Spleen (tissue), 11 donors: ENCODE measurements at regions not wholly inside any gene's neighbourhood (a gene's known extent, or its start where the extent isn't known, plus 50 kb on each side); places are given as distances from the start of the nearest gene placed in this dataset.

Experiments used
- DNase-seq: peaks from one replicate; pipeline ENCODE4 v3.0.0-alpha.2; 2020
- H3K27ac ChIP-seq, 8 donors: fragments of 200-600 bp; sonication (generic) in 7 of 8; 1 replicate in 4 of 8; 2 replicates in 4 of 8; pipeline versions ENCODE4 v1.5.0 to v1.8.0; 2016 to 2021; ENCODE audit warnings: inconsistent platforms in 4 of 8, mild to moderate bottlenecking in 4 of 8, moderate library complexity in 1 of 8
- H3K27me3 ChIP-seq, 7 donors: fragments of 200-600 bp; sonication (generic) in 6 of 7; replicated peaks in 1 of 7; 1 replicate in 4 of 7; 2 replicates in 3 of 7; pipeline versions ENCODE4 v1.5.0 to v1.8.0; 2016 to 2021; ENCODE audit warnings: inconsistent platforms in 3 of 7, mild to moderate bottlenecking in 1 of 7
- H3K36me3 ChIP-seq, 6 donors: fragments of 200-600 bp; sonication (generic) in 5 of 6; 1 replicate in 4 of 6; 2 replicates in 2 of 6; pipeline versions ENCODE4 v1.5.0 to v1.8.0; 2016 to 2021; ENCODE audit warnings: inconsistent platforms in 2 of 6
- H3K4me1 ChIP-seq, 6 donors: fragments of 200-600 bp; sonication (generic) in 5 of 6; 1 replicate in 3 of 6; 2 replicates in 3 of 6; pipeline versions ENCODE4 v1.5.0 to v1.8.0; 2016 to 2021; ENCODE audit warnings: inconsistent platforms in 3 of 6
- H3K4me3 ChIP-seq, 8 donors: fragments of 200-600 bp; sonication (generic) in 7 of 8; 1 replicate in 4 of 8; 2 replicates in 4 of 8; pipeline versions ENCODE4 v1.5.0 to v1.8.0; 2016 to 2021; ENCODE audit warnings: inconsistent platforms in 4 of 8, mild to moderate bottlenecking in 4 of 8, moderate library complexity in 2 of 8
- H3K9me3 ChIP-seq, 8 donors: fragments of 200-600 bp; sonication (generic) in 7 of 8; 1 replicate in 4 of 8; 2 replicates in 4 of 8; pipeline versions ENCODE4 v1.5.0 to v1.8.0; 2016 to 2021; ENCODE audit warnings: inconsistent platforms in 4 of 8
- POLR2A ChIP-seq, 3 donors: fragments of 450-650 bp; IDR thresholded peaks; one replicate each; pipeline ENCODE4 v1.5.1; 2017; ENCODE audit warnings: antibody characterized with exemption in 3 of 3, mild to moderate bottlenecking in 1 of 3
- POLR2AphosphoS5 ChIP-seq, 3 donors: sonication (generic); formaldehyde crosslinking; IDR thresholded peaks; one replicate each; pipeline ENCODE4 v1.5.1; 2017; ENCODE audit warnings: antibody characterized with exemption in 3 of 3
- WGBS, 5 donors: extraction: QIAGEN DNeasy Blood & Tissue Kit in 3 of 5; methylation state at CpG; one replicate each; pipeline versions ENCODE4 v1.1.5 to v1.1.7; 2013 to 2018; 5-methylcytosine and 5-hydroxymethylcytosine counted together
- intact Hi-C: fragments of 100-400 bp; cut with DNase I; formaldehyde crosslinking; loops from one replicate; pipeline ENCODE4 v1.15.0; 2023; ENCODE audit warnings: low total_unique reads
- TF ChIP-seq, protein P1 (sequence below), 11 experiments: fragments of 200-600 bp in 7 of 11; fragments of 450-650 bp in 4 of 11; sonication (generic) in 4 of 11; IDR thresholded peaks in 8 of 11; conservative IDR thresholded peaks in 3 of 11; 1 replicate in 7 of 11; 2 replicates in 4 of 11; pipeline versions ENCODE4 v1.4.0 to v1.8.0; 2016 to 2021; ENCODE audit warnings: antibody characterized with exemption in 11 of 11, inconsistent platforms in 4 of 11, mild to moderate bottlenecking in 1 of 11
- donor health status: healthy with polysubstance abuse.
- donor health status: DM: no; HTN: no; CAD: no; lungs with moderate emphysema.
- donor health status: DM: no; HTN: no; CAD: no.
- donor health status: Bipolar disorder and iron deficiency.
- donor health status: healthy.
- donor health status: DM: no; HTN: no; CAD: no.
- donor health status: DM: yes; HTN: yes; CAD: no.

DNA sequence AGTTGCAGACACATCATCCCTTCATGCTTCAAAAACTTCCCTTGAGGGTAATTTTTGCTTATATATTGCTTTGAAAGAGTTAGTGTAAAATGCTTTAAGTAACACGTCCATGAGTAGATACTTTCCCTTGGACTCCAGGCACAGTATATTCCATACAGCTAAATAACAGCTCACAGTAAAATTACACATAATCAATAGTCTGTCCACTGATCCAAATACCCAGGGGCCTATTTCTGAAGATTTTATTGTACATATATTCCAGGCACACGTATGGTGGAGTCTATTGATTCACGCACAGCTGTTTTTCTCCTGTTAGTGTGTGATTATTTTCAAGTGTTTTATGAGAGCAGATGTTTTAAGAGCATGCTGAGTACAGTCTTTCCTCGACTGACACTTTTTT lies 223.7 kb upstream of the GRAMD2B start:
- H3K27ac ChIP-seq = no peak overlapping the region
- intact Hi-C loops = no loop called here
- no peak for TF ChIP-seq POLR2AphosphoS5 (IDR thresholded peaks at IDR 0.05)
- no peak for TF ChIP-seq POLR2A (IDR thresholded peaks at IDR 0.05)
- TF ChIP-seq, protein P1, sequence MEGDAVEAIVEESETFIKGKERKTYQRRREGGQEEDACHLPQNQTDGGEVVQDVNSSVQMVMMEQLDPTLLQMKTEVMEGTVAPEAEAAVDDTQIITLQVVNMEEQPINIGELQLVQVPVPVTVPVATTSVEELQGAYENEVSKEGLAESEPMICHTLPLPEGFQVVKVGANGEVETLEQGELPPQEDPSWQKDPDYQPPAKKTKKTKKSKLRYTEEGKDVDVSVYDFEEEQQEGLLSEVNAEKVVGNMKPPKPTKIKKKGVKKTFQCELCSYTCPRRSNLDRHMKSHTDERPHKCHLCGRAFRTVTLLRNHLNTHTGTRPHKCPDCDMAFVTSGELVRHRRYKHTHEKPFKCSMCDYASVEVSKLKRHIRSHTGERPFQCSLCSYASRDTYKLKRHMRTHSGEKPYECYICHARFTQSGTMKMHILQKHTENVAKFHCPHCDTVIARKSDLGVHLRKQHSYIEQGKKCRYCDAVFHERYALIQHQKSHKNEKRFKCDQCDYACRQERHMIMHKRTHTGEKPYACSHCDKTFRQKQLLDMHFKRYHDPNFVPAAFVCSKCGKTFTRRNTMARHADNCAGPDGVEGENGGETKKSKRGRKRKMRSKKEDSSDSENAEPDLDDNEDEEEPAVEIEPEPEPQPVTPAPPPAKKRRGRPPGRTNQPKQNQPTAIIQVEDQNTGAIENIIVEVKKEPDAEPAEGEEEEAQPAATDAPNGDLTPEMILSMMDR (IDR thresholded peaks at IDR 0.05 in 8 of 11, conservative IDR thresholded peaks at IDR 0.05 in 3 of 11) = no peak
- 78 to 87% (median 83%) methylated on average over 4 of the region's 4 CpGs for WGBS, 5 donors
- no peaks in the 10 kb centered on the region for H3K4me1 ChIP-seq
- peaks cover 0 to 14% (median 0%) of the 10 kb centered on the region in 8 donors for H3K9me3 ChIP-seq
- H3K4me3 ChIP-seq = no peak overlapping the region
- no peaks in the 10 kb centered on the region for H3K36me3 ChIP-seq
- DNase-seq = no peak
- H3K27me3 ChIP-seq = no peaks in the 10 kb centered on the region

DNA sequence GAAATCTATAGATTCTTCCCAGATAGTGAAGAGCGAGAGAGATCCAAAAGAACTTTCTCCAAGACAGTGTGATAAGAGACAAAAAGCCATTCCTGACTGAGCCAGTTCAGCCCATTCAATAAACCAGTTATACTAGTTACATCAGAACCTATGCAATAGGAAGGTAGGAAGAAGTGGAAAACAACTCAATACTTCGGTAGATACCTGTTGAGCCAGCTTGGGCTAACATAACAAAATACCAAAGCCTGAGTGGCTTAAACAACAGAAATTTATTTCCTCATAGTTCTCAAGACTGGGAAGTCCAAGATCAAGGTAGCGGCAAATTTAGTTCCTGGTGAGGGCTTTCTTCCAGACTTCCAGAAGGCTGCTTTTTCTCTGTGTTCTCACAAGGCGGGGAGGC lies 214.5 kb upstream of the GRAMD2B start:
- WGBS, 5 donors = 55 to 80% (median 71%) methylated on average over 4 of the region's 4 CpGs
- Histone ChIP-seq H3K27ac (no peak overlapping the region), H3K36me3 (no peaks in the 10 kb centered on the region), H3K9me3 (peaks cover 0 to 19% (median 3%) of the 10 kb centered on the region in 8 donors), H3K4me1 (no peaks in the 10 kb centered on the region), H3K4me3 (no peak overlapping the region), H3K27me3 (no peaks in the 10 kb centered on the region)
- no peak for DNase-seq
- intact Hi-C loops = no loop called here
- TF ChIP-seq, protein P1 (IDR thresholded peaks at IDR 0.05 in 8 of 11, conservative IDR thresholded peaks at IDR 0.05 in 3 of 11) = no peak
- no peak for TF ChIP-seq POLR2AphosphoS5 (IDR thresholded peaks at IDR 0.05)
- no peak for TF ChIP-seq POLR2A (IDR thresholded peaks at IDR 0.05)

DNA sequence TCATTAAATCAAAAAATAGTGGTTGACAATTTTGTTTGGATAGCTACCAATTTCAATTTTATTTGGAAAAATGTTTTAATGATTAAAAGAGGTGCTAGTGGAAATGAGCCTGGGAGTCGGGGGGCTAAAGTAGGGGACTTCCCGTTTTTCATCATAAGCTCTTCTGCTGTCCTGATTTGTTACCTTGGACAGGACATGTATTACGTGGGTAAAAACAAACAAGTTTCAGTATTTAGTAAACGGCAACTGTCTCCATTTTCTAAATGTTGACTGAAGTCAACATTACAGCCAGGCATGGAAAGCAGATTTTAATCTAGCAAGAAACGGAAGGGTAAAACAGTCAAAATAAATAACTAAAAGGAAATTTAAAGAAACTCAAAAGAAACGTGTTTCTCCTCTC lies 212.3 kb upstream of the GRAMD2B start:
- TF ChIP-seq POLR2AphosphoS5 (IDR thresholded peaks at IDR 0.05) (no peak), POLR2A (IDR thresholded peaks at IDR 0.05) (no peak)
- TF ChIP-seq, protein P1 (IDR thresholded peaks at IDR 0.05 in 8 of 11, conservative IDR thresholded peaks at IDR 0.05 in 3 of 11) = no peak
- WGBS, 5 donors = 80 to 85% (median 80%) methylated on average over 6 of the region's 6 CpGs
- H3K27me3 ChIP-seq = no peaks in the 10 kb centered on the region
- intact Hi-C loops = no loop called here
- no peak overlapping the region for H3K27ac ChIP-seq
- no peak overlapping the region for H3K4me3 ChIP-seq
- H3K36me3 ChIP-seq = no peaks in the 10 kb centered on the region
- H3K9me3 ChIP-seq = peaks cover 0 to 18% (median 3%) of the 10 kb centered on the region in 8 donors
- DNase-seq = no peak
- no peaks in the 10 kb centered on the region for H3K4me1 ChIP-seq

DNA sequence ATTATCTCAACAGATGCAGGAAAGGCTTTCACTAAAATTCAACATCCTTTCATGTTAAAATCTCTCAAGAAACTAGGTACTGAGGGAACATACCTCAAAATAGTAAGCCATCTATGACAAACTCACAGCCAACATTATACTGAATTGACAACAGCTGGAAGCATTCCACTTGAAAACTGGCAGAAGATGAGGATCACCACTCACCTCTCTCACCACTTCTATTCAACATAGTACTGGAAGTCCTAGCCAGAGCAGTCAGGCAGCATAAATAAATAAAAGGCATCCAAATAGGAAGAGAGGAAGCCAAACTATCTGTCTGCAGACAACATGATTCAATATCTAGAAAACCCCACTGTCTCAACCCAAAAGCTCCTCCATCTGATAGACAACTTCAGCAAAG lies 203.6 kb upstream of the GRAMD2B start:
- intact Hi-C loops = no loop called here

More for the DNA sequence above, 203.6 kb upstream of the GRAMD2B start:
- H3K4me3 ChIP-seq = no peak overlapping the region
- TF ChIP-seq POLR2A (IDR thresholded peaks at IDR 0.05) (no peak), POLR2AphosphoS5 (IDR thresholded peaks at IDR 0.05) (no peak)
- TF ChIP-seq, protein P1 (IDR thresholded peaks at IDR 0.05 in 8 of 11, conservative IDR thresholded peaks at IDR 0.05 in 3 of 11) = no peak
- no peaks in the 10 kb centered on the region for H3K27me3 ChIP-seq
- no peak for DNase-seq
- H3K36me3 ChIP-seq = no peaks in the 10 kb centered on the region
- H3K4me1 ChIP-seq = no peaks in the 10 kb centered on the region
- H3K9me3 ChIP-seq = peaks cover 0 to 23% (median 8%) of the 10 kb centered on the region in 8 donors
- H3K27ac ChIP-seq = no peak overlapping the region
